C4-2B (cell line): ENCODE measurements at regions not wholly inside any gene's neighbourhood (a gene's known extent, or its start where the extent isn't known, plus 50 kb on each side); places are given as distances from the start of the nearest gene placed in this dataset.

ENCODE experiments used
- H3K27ac ChIP-seq: fragments of 450-650 bp; 2 replicates; pipeline ENCODE4 v1.5.1; 2017
- CTCF ChIP-seq: fragments of 450-650 bp; conservative IDR thresholded peaks from 2 replicates; pipeline ENCODE4 v1.5.1; 2017; ENCODE audit warnings: mild to moderate bottlenecking
- ZFX ChIP-seq: fragments of 450-650 bp; IDR thresholded peaks from 2 replicates; pipeline ENCODE4 v1.6.1; 2017

GRCh38 chr15:47409600-47409999 lies 307.7 kb upstream of the SEMA6D start:
- H3K27ac ChIP-seq, result no peak overlapping the region
- TF ChIP-seq ZFX, result no peak
- TF ChIP-seq CTCF, result no peak

- TF ChIP-seq CTCF, result no peak
- TF ChIP-seq ZFX, result no peak
- H3K27ac ChIP-seq, result no peak overlapping the region
Observed at GRCh38 chr15:47410247-47410646, 307.1 kb upstream of the SEMA6D start.

- no peak for TF ChIP-seq CTCF
- no peak for TF ChIP-seq ZFX
- peak overlapping the region; percentile 39; the same call in 1 of the 2 replicates for H3K27ac ChIP-seq
Observed at GRCh38 chr15:47411733-47412132, 305.6 kb upstream of the SEMA6D start.

GRCh38 chr15:47412136-47412535 lies 305.2 kb upstream of the SEMA6D start:
- H3K27ac ChIP-seq, result peak overlapping the region; percentile 39; the same call in 1 of the 2 replicates
- TF ChIP-seq CTCF, result no peak
- TF ChIP-seq ZFX, result no peak

- H3K27ac ChIP-seq, result no peak overlapping the region
Observed at GRCh38 chr15:47412802-47413201, 304.5 kb upstream of the SEMA6D start.

GRCh38 chr15:47414207-47414606 lies 303.1 kb upstream of the SEMA6D start:
- TF ChIP-seq CTCF, result no peak
- TF ChIP-seq ZFX, result no peak
- no peak overlapping the region for H3K27ac ChIP-seq

More at GRCh38 chr15:47412802-47413201, 304.5 kb upstream of the SEMA6D start:
- TF ChIP-seq CTCF (no peak), ZFX (no peak)

GRCh38 chr15:47415539-47415971 lies 301.8 kb upstream of the SEMA6D start:
- no peak for TF ChIP-seq ZFX
- TF ChIP-seq CTCF, result no peak
- H3K27ac ChIP-seq, result no peak overlapping the region
